Smooth muscle cell (in vitro differentiated cells): ENCODE measurements at regions not wholly inside any gene's neighbourhood (a gene's known extent, or its start where the extent isn't known, plus 50 kb on each side); places are given as distances from the start of the nearest gene placed in this dataset.

Source experiments
- DNase-seq: peaks from one replicate; lab custom pipeline; 2025; ENCODE audit not compliant: unreplicated experiment; lab: John Stamatoyannopoulos, UW
- H2AFZ ChIP-seq: fragments of 200-600 bp; sonication (generic); 2 replicates; pipeline ENCODE4 v1.6.0; 2016; ENCODE audit warnings: antibody characterized with exemption, low read depth, mild to moderate bottlenecking
- H3F3A ChIP-seq: fragments of 200-600 bp; sonication (generic); 2 replicates; pipeline ENCODE4 v1.6.0; 2017; ENCODE audit warnings: antibody characterized with exemption, low read depth
- H3K27ac ChIP-seq: fragments of 200-600 bp; sonication (generic); 2 replicates; pipeline ENCODE4 v1.5.1; 2016; ENCODE audit warnings: low read depth, mild to moderate bottlenecking
- H3K27me3 ChIP-seq: fragments of 200-600 bp; sonication (generic); 2 replicates; pipeline ENCODE4 v1.6.1; 2016; ENCODE audit warnings: low read depth, mild to moderate bottlenecking
- H3K36me3 ChIP-seq: fragments of 200-600 bp; sonication (generic); 2 replicates; pipeline ENCODE4 v1.5.1; 2016; ENCODE audit warnings: low read depth
- H3K4me1 ChIP-seq: fragments of 200-600 bp; sonication (generic); 2 replicates; pipeline ENCODE4 v1.5.1; 2016; ENCODE audit warnings: low read depth
- H3K4me2 ChIP-seq: fragments of 200-600 bp; sonication (generic); 2 replicates; pipeline ENCODE4 v1.6.0; 2016; ENCODE audit warnings: mild to moderate bottlenecking
- H3K4me3 ChIP-seq: fragments of 200-600 bp; sonication (generic); 2 replicates; pipeline ENCODE4 v1.5.1; 2016; ENCODE audit warnings: mild to moderate bottlenecking
- H3K79me2 ChIP-seq: fragments of 200-600 bp; sonication (generic); 2 replicates; pipeline ENCODE4 v1.6.0; 2016; ENCODE audit warnings: low read depth, mild to moderate bottlenecking
- H3K9ac ChIP-seq: fragments of 200-600 bp; sonication (generic); 2 replicates; pipeline ENCODE4 v1.6.0; 2016; ENCODE audit warnings: low read depth
- H3K9me3 ChIP-seq: fragments of 200-600 bp; sonication (generic); replicated peaks from 2 replicates; pipeline ENCODE4 v1.5.1; 2016; ENCODE audit warnings: low read depth
- H4K20me1 ChIP-seq: fragments of 200-600 bp; sonication (generic); 2 replicates; pipeline ENCODE4 v1.6.0; 2016; ENCODE audit warnings: low read depth
- WGBS: methylation state at CpG from one replicate; pipeline ENCODE4 v1.1.7; 2016; ENCODE audit warnings: low lambda C conversion rate; 5-methylcytosine and 5-hydroxymethylcytosine counted together
- TF ChIP-seq, protein P1 (sequence below): fragments of 200-600 bp; sonication (generic); IDR thresholded peaks from 2 replicates; pipeline ENCODE4 v1.5.1; 2017; ENCODE audit warnings: borderline replicate concordance, mild to moderate bottlenecking, antibody characterized with exemption; ENCODE audit not compliant: insufficient read depth, poor library complexity, severe bottlenecking

GRCh38 chr10:84938117-84938905 lies 609.9 kb downstream of the CCSER2 start:
- Histone ChIP-seq H3K4me3 (no peak overlapping the region), H3K36me3 (no peaks in the 10 kb centered on the region), H3F3A (no peaks in the 10 kb centered on the region), H3K27me3 (no peaks in the 10 kb centered on the region), H3K4me2 (no peak overlapping the region), H3K27ac (no peak overlapping the region), H2AFZ (no peak overlapping the region), H3K79me2 (no peaks in the 10 kb centered on the region), H3K9me3 (no peaks in the 10 kb centered on the region), H3K9ac (no peak overlapping the region), H3K4me1 (no peaks in the 10 kb centered on the region), H4K20me1 (no peaks in the 10 kb centered on the region)
- WGBS: 82% methylated on average over 4 of the region's 4 CpGs
- TF ChIP-seq, protein P1, sequence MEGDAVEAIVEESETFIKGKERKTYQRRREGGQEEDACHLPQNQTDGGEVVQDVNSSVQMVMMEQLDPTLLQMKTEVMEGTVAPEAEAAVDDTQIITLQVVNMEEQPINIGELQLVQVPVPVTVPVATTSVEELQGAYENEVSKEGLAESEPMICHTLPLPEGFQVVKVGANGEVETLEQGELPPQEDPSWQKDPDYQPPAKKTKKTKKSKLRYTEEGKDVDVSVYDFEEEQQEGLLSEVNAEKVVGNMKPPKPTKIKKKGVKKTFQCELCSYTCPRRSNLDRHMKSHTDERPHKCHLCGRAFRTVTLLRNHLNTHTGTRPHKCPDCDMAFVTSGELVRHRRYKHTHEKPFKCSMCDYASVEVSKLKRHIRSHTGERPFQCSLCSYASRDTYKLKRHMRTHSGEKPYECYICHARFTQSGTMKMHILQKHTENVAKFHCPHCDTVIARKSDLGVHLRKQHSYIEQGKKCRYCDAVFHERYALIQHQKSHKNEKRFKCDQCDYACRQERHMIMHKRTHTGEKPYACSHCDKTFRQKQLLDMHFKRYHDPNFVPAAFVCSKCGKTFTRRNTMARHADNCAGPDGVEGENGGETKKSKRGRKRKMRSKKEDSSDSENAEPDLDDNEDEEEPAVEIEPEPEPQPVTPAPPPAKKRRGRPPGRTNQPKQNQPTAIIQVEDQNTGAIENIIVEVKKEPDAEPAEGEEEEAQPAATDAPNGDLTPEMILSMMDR: no peak
- no peak for DNase-seq

GRCh38 chr10:84943541-84943940 lies 615.2 kb downstream of the CCSER2 start:
- H3K79me2 ChIP-seq: no peaks in the 10 kb centered on the region
- no peaks in the 10 kb centered on the region for H3K27me3 ChIP-seq
- no peaks in the 10 kb centered on the region for H3K36me3 ChIP-seq
- H3K9ac ChIP-seq: no peak overlapping the region
- no peak overlapping the region for H3K4me3 ChIP-seq
- H3K9me3 ChIP-seq: no peaks in the 10 kb centered on the region
- no peaks in the 10 kb centered on the region for H4K20me1 ChIP-seq
- no peak for DNase-seq
- no peaks in the 10 kb centered on the region for H3K4me1 ChIP-seq
- no peaks in the 10 kb centered on the region for H3F3A ChIP-seq
- no peak overlapping the region for H3K4me2 ChIP-seq
- no peak overlapping the region for H2AFZ ChIP-seq
- 44% methylated on average over 1 of the region's 1 CpG for WGBS
- no peak overlapping the region for H3K27ac ChIP-seq
- TF ChIP-seq, protein P1: no peak

DNA sequence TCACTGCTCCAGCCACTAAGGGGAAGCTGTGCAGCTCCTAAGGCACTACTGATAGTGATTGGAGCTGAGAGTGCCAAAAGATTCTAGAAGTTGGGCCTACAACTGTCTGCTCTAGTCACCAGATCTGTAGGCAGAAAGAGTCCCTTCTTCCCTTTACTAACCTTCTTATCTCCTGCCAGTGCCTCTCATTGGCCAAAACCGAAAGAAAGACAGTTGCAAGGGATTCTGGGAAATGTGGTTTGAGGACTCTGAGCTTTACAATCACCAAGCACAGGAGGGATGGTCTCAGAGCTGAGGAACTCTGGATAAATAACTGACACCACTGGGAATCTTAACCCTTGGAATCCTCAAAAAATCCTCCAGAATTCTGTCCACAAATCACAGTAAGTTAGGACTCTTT lies 615.8 kb downstream of the CCSER2 start:
- Histone ChIP-seq H3K9me3 (no peaks in the 10 kb centered on the region), H3F3A (no peaks in the 10 kb centered on the region), H3K4me1 (no peaks in the 10 kb centered on the region), H3K79me2 (no peaks in the 10 kb centered on the region), H3K36me3 (no peaks in the 10 kb centered on the region), H3K27me3 (no peaks in the 10 kb centered on the region), H3K4me2 (no peak overlapping the region), H3K27ac (no peak overlapping the region), H3K9ac (no peak overlapping the region), H2AFZ (no peak overlapping the region), H4K20me1 (no peaks in the 10 kb centered on the region), H3K4me3 (no peak overlapping the region)
- TF ChIP-seq, protein P1: no peak
- 65% methylated on average over 1 of the region's 1 CpG for WGBS
- DNase-seq: no peak

GRCh38 chr10:84945791-84946190 lies 617.4 kb downstream of the CCSER2 start:
- 90% methylated on average over 1 of the region's 1 CpG for WGBS

More at GRCh38 chr10:84945791-84946190, 617.4 kb downstream of the CCSER2 start:
- Histone ChIP-seq H4K20me1 (no peaks in the 10 kb centered on the region), H3K79me2 (no peaks in the 10 kb centered on the region), H2AFZ (no peak overlapping the region), H3F3A (no peaks in the 10 kb centered on the region), H3K27me3 (no peaks in the 10 kb centered on the region), H3K4me3 (no peak overlapping the region), H3K36me3 (no peaks in the 10 kb centered on the region), H3K9me3 (no peaks in the 10 kb centered on the region), H3K27ac (no peak overlapping the region), H3K9ac (no peak overlapping the region), H3K4me1 (no peaks in the 10 kb centered on the region), H3K4me2 (no peak overlapping the region)
- DNase-seq: no peak
- TF ChIP-seq, protein P1: no peak
